DND-41 (cell line): ENCODE measurements at regions not wholly inside any gene's neighbourhood (a gene's known extent, or its start where the extent isn't known, plus 50 kb on each side); places are given as distances from the start of the nearest gene placed in this dataset.

ENCODE experiments used
- ATAC-seq: fragments of 200-7000 bp; cut with Tn5 transposase; 3 replicates; pipeline ENCODE4 v1.9.1; 2021; ENCODE audit warnings: low read depth; ENCODE audit not compliant: insufficient read depth
- DNase-seq: peaks from one replicate; pipeline ENCODE4 v3.0.0-alpha.2; 2020
- H2AFZ ChIP-seq: 2 replicates; pipeline ENCODE4 v1.6.0; 2012; ENCODE audit warnings: low read depth, low read length
- H3K27ac ChIP-seq: 2 replicates; pipeline ENCODE4 v1.5.1; 2012; ENCODE audit warnings: low read length, inconsistent platforms
- H3K27me3 ChIP-seq: fragments of 200-600 bp; sonication (generic); 2 replicates; pipeline ENCODE4 v1.6.0; 2012; ENCODE audit warnings: low read length, mild to moderate bottlenecking, inconsistent platforms; ENCODE audit not compliant: insufficient read depth, poor library complexity
- H3K36me3 ChIP-seq: 2 replicates; pipeline ENCODE4 v1.5.1; 2012; ENCODE audit warnings: low read length, inconsistent platforms; ENCODE audit not compliant: insufficient read depth
- H3K4me1 ChIP-seq: 2 replicates; pipeline ENCODE4 v1.5.1; 2012; ENCODE audit warnings: mild to moderate bottlenecking, low read length; ENCODE audit not compliant: insufficient read depth
- H3K4me2 ChIP-seq: 2 replicates; pipeline ENCODE4 v1.6.0; 2012; ENCODE audit warnings: mild to moderate bottlenecking, moderate library complexity, low read length, inconsistent platforms; ENCODE audit not compliant: insufficient read depth
- H3K4me3 ChIP-seq, 2 experiments: fragments of 200-600 bp in 1 of 2; shearing (Covaris generic) in 1 of 2; 2 replicates each; pipeline ENCODE4 v1.5.1; 2012 to 2016; ENCODE audit warnings: inconsistent platforms in 2 of 2, low read length in 2 of 2, mild to moderate bottlenecking in 2 of 2, low read depth in 1 of 2, moderate library complexity in 1 of 2
- H3K79me2 ChIP-seq: 2 replicates; pipeline ENCODE4 v1.6.0; 2012; ENCODE audit warnings: low read length, inconsistent platforms; ENCODE audit not compliant: insufficient read depth
- H3K9ac ChIP-seq: 2 replicates; pipeline ENCODE4 v1.6.0; 2012; ENCODE audit warnings: low read depth, mild to moderate bottlenecking, inconsistent platforms, low read length, moderate library complexity
- H3K9me3 ChIP-seq: 2 replicates; pipeline ENCODE4 v1.5.1; 2012; ENCODE audit warnings: low read length, moderate library complexity, mild to moderate bottlenecking, inconsistent platforms; ENCODE audit not compliant: insufficient read depth, severe bottlenecking
- H4K20me1 ChIP-seq: 2 replicates; pipeline ENCODE4 v1.6.0; 2012; ENCODE audit warnings: low read length; ENCODE audit not compliant: insufficient read depth
- CTCF ChIP-seq: IDR thresholded peaks from 2 replicates; pipeline ENCODE4 v1.5.1; 2012; ENCODE audit warnings: borderline replicate concordance, low read length, moderate library complexity, mild to moderate bottlenecking; ENCODE audit not compliant: poor library complexity, severe bottlenecking; ENCODE audit errors: extremely low read depth
- EZH2 ChIP-seq: IDR thresholded peaks from 3 replicates; pipeline ENCODE4 v1.6.1; 2012; ENCODE audit warnings: borderline replicate concordance, low read depth, mild to moderate bottlenecking, moderate library complexity, low read length, inconsistent platforms; ENCODE audit not compliant: severe bottlenecking

- TF ChIP-seq CTCF (no peak), EZH2 (no peak)
- no peaks in the 10 kb centered on the region for H4K20me1 ChIP-seq
- H3K4me3 ChIP-seq = no peak overlapping the region
- H2AFZ ChIP-seq = no peak overlapping the region
- DNase-seq (no peak), ATAC-seq (peak; percentile 53; the same call in 1 of the 3 replicates)
- H3K9me3 ChIP-seq = no peaks in the 10 kb centered on the region
- no peak overlapping the region for H3K27ac ChIP-seq
- H3K9ac ChIP-seq = no peak overlapping the region
- no peaks in the 10 kb centered on the region for H3K79me2 ChIP-seq
- H3K4me1 ChIP-seq = no peaks in the 10 kb centered on the region
- H3K27me3 ChIP-seq = no peaks in the 10 kb centered on the region
- no peaks in the 10 kb centered on the region for H3K36me3 ChIP-seq
- no peak overlapping the region for H3K4me2 ChIP-seq
Observed at GRCh38 chr10:133009218-133009950, 67.0 kb upstream of the CFAP46 start.

- Histone ChIP-seq H4K20me1 (no peaks in the 10 kb centered on the region), H3K4me2 (no peak overlapping the region), H3K9ac (no peak overlapping the region), H3K27ac (no peak overlapping the region), H3K79me2 (no peaks in the 10 kb centered on the region), H3K4me1 (no peaks in the 10 kb centered on the region), H3K4me3 (no peak overlapping the region), H2AFZ (no peak overlapping the region), H3K9me3 (no peaks in the 10 kb centered on the region), H3K27me3 (no peaks in the 10 kb centered on the region), H3K36me3 (no peaks in the 10 kb centered on the region)
- no peak for TF ChIP-seq EZH2
- DNase-seq = no peak
- no peak for ATAC-seq
Observed at GRCh38 chr10:133008736-133009135, 66.4 kb upstream of the CFAP46 start.

- TF ChIP-seq EZH2 = no peak
- no peak for TF ChIP-seq CTCF
- no peak overlapping the region for H3K27ac ChIP-seq
- no peaks in the 10 kb centered on the region for H3K36me3 ChIP-seq
- no peak for DNase-seq
- no peak overlapping the region for H3K9ac ChIP-seq
- H2AFZ ChIP-seq = no peak overlapping the region
- H3K4me3 ChIP-seq = no peak overlapping the region
- 0 out of 3 replicates have a peak, but pooled peaks have one; percentile 3 for ATAC-seq
- peaks cover 3% of the 10 kb centered on the region for H3K27me3 ChIP-seq
- no peaks in the 10 kb centered on the region for H3K9me3 ChIP-seq
- H3K4me2 ChIP-seq = no peak overlapping the region
- H3K79me2 ChIP-seq = no peaks in the 10 kb centered on the region
- H4K20me1 ChIP-seq = no peaks in the 10 kb centered on the region; the same call in 1 of the 2 replicates
- H3K4me1 ChIP-seq = no peaks in the 10 kb centered on the region
Observed at GRCh38 chr10:133008196-133008595, 65.8 kb upstream of the CFAP46 start.

GRCh38 chr10:133007360-133007858 lies 65.0 kb upstream of the CFAP46 start:
- H3K27ac ChIP-seq = no peak overlapping the region
- no peaks in the 10 kb centered on the region for H3K4me1 ChIP-seq
- H4K20me1 ChIP-seq = no peaks in the 10 kb centered on the region; the same call in 1 of the 2 replicates
- no peak overlapping the region for H3K9ac ChIP-seq
- ATAC-seq (no peak), DNase-seq (no peak)
- no peaks in the 10 kb centered on the region for H3K9me3 ChIP-seq
- TF ChIP-seq CTCF = no peak
- TF ChIP-seq EZH2 = no peak
- no peak overlapping the region for H3K4me3 ChIP-seq
- H3K79me2 ChIP-seq = no peaks in the 10 kb centered on the region
- no peaks in the 10 kb centered on the region for H3K36me3 ChIP-seq
- no peak overlapping the region for H2AFZ ChIP-seq
- peaks cover 6% of the 10 kb centered on the region for H3K27me3 ChIP-seq
- no peak overlapping the region for H3K4me2 ChIP-seq
